HG02970 (cell line): ENCODE measurements at regions not wholly inside any gene's neighbourhood (a gene's known extent, or its start where the extent isn't known, plus 50 kb on each side); places are given as distances from the start of the nearest gene placed in this dataset.

Source experiments
- ATAC-seq: cut with Tn5 transposase; IDR thresholded peaks from one replicate; pipeline ENCODE4 v1.9.1; 2021; ENCODE audit warnings: mild to moderate bottlenecking, moderate library complexity, moderate number of reproducible peaks; ENCODE audit not compliant: unreplicated experiment, low FRiP score

DNA sequence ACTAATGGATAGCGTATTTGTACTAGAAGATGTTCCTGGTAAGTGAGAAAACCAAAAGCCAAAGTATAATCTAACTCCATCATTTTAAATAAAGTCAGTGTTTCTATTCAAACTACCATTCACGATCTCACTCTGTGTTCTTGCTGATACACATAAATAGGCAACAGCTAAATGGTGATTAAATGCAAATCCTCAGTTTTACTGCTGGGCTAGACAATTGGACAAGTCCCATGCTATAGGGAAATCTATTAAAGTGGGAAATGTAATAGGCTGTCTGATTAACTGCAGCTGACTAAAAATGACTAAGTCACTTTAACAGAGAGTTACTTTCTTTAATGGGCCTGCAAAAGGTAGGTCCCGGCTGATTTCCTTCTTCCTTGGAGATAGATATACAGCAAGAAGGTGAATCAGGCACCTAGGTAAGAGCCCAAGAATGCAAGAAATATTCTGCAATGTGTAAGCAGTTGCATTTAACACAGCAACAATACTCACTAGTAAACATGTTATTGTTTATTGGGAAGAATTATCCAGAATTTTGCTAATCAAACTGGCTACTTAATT lies 298.4 kb downstream of the SLITRK6 start:
- ATAC-seq, result no peak

GRCh38 chr13:85498774-85499173 lies 300.4 kb downstream of the SLITRK6 start:
- no peak for ATAC-seq

DNA sequence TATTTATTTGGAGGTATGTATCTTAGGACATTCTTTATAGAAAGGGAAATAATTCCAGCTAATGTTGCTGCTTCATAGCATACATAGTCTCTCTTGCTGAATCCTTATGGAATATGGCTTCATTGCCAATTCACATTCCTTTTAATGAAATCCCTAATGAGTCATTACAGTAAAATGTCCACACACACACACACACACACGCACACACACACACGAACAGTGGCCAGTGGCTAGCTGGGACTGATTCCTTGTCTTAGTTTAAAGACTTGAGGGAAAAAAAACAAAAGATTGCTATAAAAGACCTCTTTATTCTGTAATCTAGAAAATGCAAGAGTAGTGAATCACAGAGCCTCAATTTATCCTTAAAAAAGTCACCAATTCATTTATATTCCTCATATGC lies 301.6 kb downstream of the SLITRK6 start:
- ATAC-seq, result no peak

GRCh38 chr13:85492283-85492682 lies 306.9 kb downstream of the SLITRK6 start:
- ATAC-seq, result no peak

DNA sequence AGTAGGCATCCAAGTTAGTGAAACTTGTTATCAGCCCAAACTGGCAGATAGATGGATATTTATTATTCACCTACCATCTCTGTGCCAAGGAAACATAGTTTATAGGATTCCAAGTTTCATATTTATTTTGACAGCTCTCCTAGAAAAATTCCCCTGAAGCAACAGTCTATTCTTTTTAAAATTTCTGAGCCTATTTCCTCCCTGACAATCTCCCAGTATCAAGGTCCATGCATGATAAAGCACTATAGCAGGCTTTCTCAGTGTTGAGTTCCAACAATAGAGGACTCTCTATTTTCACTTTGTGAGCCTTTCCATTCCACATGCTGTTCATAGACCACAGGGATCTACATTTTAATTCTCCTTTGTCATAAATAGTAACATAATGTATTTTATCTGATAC lies 312.6 kb downstream of the SLITRK6 start:
- ATAC-seq, result no peak

- ATAC-seq, result no peak
Observed at GRCh38 chr13:85473144-85473543, 326.1 kb downstream of the SLITRK6 start.

DNA sequence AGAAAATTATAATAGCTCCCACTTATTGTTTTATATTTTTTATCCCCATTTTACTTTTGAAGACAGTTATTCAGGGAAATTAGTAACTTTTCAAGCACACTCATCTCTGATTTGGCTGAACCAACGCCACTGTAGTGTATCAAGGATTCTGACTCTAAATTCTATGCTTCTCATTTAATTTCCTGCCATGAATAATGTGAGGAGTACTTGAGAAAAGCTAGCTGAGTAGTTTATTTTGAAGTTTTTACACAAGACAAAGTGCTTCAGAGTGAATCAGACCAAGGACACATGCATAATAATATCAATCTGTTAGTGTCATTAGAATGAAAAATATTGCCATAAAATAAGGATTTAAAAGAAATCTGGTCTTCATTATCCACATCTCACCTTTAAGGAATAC lies 329.9 kb downstream of the SLITRK6 start:
- ATAC-seq, result no peak

- no peak for ATAC-seq
Observed at GRCh38 chr13:85462792-85463425, 336.3 kb downstream of the SLITRK6 start.

- ATAC-seq, result no peak
Observed at GRCh38 chr13:85461621-85462020, 337.6 kb downstream of the SLITRK6 start.

DNA sequence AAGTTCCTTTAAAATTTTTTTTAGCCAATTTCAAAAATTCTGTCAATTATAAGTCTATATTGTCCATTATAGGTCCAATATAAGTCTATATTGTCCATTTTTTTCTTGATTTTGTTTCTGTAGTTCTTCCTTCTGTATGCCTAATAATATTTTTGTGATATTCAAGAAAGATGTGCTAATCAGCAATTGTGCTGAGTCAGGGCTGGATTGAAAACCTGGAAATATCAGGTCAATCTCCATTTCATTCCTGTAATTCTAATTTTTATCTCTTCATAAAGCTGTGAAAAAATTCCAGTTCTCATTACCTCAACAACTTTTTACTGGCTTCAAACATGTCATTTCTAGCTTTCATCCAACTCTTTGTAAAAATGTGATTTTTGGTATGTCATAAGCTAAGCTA lies 353.7 kb downstream of the SLITRK6 start:
- no peak for ATAC-seq

- no peak for ATAC-seq
Observed at GRCh38 chr13:85441975-85442374, 357.2 kb downstream of the SLITRK6 start.

- ATAC-seq, result no peak
Observed at GRCh38 chr13:85441364-85441763, 357.9 kb downstream of the SLITRK6 start.

DNA sequence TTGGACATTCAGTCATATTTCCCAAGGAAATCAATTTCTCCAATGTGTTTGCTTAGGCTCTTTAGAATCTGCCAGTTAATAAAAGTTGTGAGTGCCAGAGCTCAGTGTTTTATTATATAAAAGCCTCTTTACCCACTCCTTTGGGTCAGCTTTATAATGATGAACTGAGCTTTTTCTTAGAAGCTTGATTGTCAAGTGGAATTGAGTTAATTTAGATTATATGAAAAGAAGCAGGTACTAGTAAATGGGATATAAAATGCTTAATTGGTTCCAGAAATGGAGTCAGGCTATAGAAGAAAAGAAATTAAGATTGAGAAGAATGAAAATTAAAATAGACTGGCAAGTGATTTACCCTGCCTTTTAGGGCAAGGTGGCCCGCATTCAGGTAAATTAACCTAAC lies 363.2 kb downstream of the SLITRK6 start:
- no peak for ATAC-seq

DNA sequence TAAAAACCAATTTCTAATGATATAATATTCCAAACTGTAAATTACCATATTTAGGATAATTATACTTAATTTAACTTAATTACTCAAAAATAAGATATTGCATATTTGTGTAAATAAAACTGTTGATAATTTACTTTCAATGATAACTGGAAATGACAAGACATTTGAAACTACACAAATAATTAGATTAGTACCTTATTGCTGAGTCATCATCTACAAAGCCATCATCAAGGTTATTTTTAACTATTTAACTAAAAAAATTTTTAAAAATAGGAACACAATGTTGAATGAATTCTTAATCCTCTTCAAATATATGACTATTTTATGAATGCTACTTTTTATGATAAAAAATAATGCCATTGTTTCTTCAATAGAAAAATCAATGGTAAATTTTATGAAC lies 364.3 kb downstream of the SLITRK6 start:
- ATAC-seq, result no peak

- no peak for ATAC-seq
Observed at GRCh38 chr13:85432881-85433280, 366.3 kb downstream of the SLITRK6 start.

GRCh38 chr13:85431720-85432119 lies 367.5 kb downstream of the SLITRK6 start:
- ATAC-seq, result no peak

GRCh38 chr13:85430216-85430794 lies 368.9 kb downstream of the SLITRK6 start:
- no peak for ATAC-seq

GRCh38 chr13:85427416-85427815 lies 371.8 kb downstream of the SLITRK6 start:
- no peak for ATAC-seq

DNA sequence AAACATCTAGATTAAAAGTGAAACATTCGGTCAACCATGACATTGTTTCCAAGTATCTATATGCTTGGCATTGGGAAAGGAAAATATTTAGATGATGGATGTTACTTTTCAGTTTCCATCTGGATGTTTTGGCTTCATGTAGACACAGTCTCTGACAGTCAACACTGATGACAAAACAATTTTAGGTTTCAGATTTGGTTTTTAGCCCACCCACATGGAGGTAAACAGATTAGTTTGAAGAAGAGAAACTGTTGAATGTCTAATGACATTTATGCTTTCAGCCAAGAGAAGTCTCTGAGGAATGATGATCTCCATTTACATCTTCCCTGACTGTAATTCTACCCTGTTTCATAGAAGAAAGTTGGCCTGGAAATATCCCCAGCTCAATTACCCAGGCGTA lies 379.1 kb downstream of the SLITRK6 start:
- ATAC-seq, result no peak

GRCh38 chr13:85419611-85420010 lies 379.6 kb downstream of the SLITRK6 start:
- no peak for ATAC-seq

- ATAC-seq, result no peak
Observed at GRCh38 chr13:85417807-85418206, 381.4 kb downstream of the SLITRK6 start.

DNA sequence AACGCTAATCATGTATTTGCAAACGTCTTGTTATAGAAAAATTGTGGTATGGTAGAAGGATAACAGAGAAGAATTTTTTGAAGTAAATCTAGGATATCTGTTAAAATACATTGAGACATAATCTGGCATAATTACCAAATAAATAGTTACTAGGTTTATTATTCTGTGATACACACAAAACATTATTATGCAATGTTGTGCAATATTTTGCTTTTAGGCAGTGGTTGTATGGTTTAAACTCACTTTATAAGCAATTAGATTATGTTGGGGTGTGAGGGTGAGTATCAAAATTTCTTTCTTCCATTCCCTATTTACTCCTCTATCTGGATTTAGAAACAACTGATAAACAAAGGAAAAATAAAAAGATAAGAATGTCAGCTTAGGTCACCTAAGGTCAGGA lies 385.6 kb downstream of the SLITRK6 start:
- ATAC-seq, result no peak
